Activated CD8-positive, alpha-beta T cell treated with anti-CD3 and anti-CD28 coated beads, Interleukin-2, amount 10 ng/mL, durations not matched to agents 7 days and 5 days (primary cell): ENCODE measurements at regions not wholly inside any gene's neighbourhood (a gene's known extent, or its start where the extent isn't known, plus 50 kb on each side); places are given as distances from the start of the nearest gene placed in this dataset.
"Not testable (repeated sequence)": the region's sequence is repeated elsewhere in the genome, so short reads cannot be mapped to it uniquely, and the experiment has no call there.

ENCODE experiments used
- ATAC-seq: fragments of 150-1000 bp; cut with Tn5 transposase; one replicate; pipeline ENCODE4 v1.10.0; 2021; ENCODE audit warnings: moderate library complexity
- CTCF ChIA-PET: fragments of 350-600 bp; sonication (Branson Sonifier 250); formaldehyde crosslinking; loops from one replicate; lab custom pipeline; 2021; ENCODE audit warnings: antibody characterized with exemption; lab: Charles Lee
- POLR2A ChIA-PET: fragments of 350-600 bp; sonication (Branson Sonifier 250); formaldehyde crosslinking; loops from one replicate; lab custom pipeline; 2021; ENCODE audit warnings: antibody characterized with exemption; lab: Charles Lee
- DNase-seq: peaks from one replicate; pipeline ENCODE4 v3.0.0-alpha.2; 2020
- H3K27ac Mint-ChIP-seq: one replicate; pipeline ENCODE4 v1.8.0; 2021; ENCODE audit warnings: mild to moderate bottlenecking, mixed read lengths
- H3K27me3 Mint-ChIP-seq: one replicate; pipeline ENCODE4 v1.8.0; 2021; ENCODE audit warnings: low read depth, mixed read lengths
- H3K36me3 Mint-ChIP-seq: one replicate; pipeline ENCODE4 v1.8.0; 2021; ENCODE audit warnings: low read depth, mixed read lengths
- H3K4me1 Mint-ChIP-seq: one replicate; pipeline ENCODE4 v1.8.0; 2021; ENCODE audit warnings: low read depth, mixed read lengths
- H3K4me3 Mint-ChIP-seq: one replicate; pipeline ENCODE4 v1.8.0; 2021; ENCODE audit warnings: mild to moderate bottlenecking, mixed read lengths
- H3K9me3 Mint-ChIP-seq: one replicate; pipeline ENCODE4 v1.8.0; 2022; ENCODE audit warnings: mixed read lengths; ENCODE audit not compliant: insufficient read depth

GRCh38 chr16:25601306-25601705 lies 90.5 kb upstream of the HS3ST4 start:
- H3K4me1 Mint-ChIP-seq, H3K27me3 Mint-ChIP-seq, H3K4me3 Mint-ChIP-seq, H3K27ac Mint-ChIP-seq, ATAC-seq, H3K36me3 Mint-ChIP-seq, CTCF ChIA-PET, H3K9me3 Mint-ChIP-seq, POLR2A ChIA-PET, DNase-seq: not testable (repeated sequence)

GRCh38 chr16:25596194-25596593 lies 95.6 kb upstream of the HS3ST4 start:
- Mint-ChIP-seq H3K4me3 (no peak overlapping the region), H3K4me1 (no peaks in the 10 kb centered on the region), H3K36me3 (no peaks in the 10 kb centered on the region), H3K27ac (no peak overlapping the region), H3K9me3 (no peaks in the 10 kb centered on the region), H3K27me3 (no peaks in the 10 kb centered on the region)
- CTCF ChIA-PET = no interaction called here
- ATAC-seq = no peak
- no peak for DNase-seq
- POLR2A ChIA-PET = interaction anchor here (0.6 to 0.7 kb wide), 2 partner anchors 12 to 125 kb away, joined by 3 to 4 read pairs; no protein-coding TSS in a partner anchor

- Mint-ChIP-seq H3K36me3 (no peaks in the 10 kb centered on the region), H3K4me3 (no peak overlapping the region), H3K27me3 (no peaks in the 10 kb centered on the region), H3K4me1 (no peaks in the 10 kb centered on the region), H3K27ac (no peak overlapping the region), H3K9me3 (no peaks in the 10 kb centered on the region)
- ChIA-PET POLR2A (no interaction called here), CTCF (no interaction called here)
- no peak for ATAC-seq
- no peak for DNase-seq
Measured at GRCh38 chr16:25593260-25593659, 98.5 kb upstream of the HS3ST4 start.

- H3K27me3 Mint-ChIP-seq = no peaks in the 10 kb centered on the region
- H3K9me3 Mint-ChIP-seq = no peaks in the 10 kb centered on the region
- CTCF ChIA-PET = no interaction called here
- DNase-seq = no peak
- no peaks in the 10 kb centered on the region for H3K36me3 Mint-ChIP-seq
- H3K4me1 Mint-ChIP-seq = no peaks in the 10 kb centered on the region
- no peak for ATAC-seq
- H3K27ac Mint-ChIP-seq = no peak overlapping the region
- H3K4me3 Mint-ChIP-seq = no peak overlapping the region
- POLR2A ChIA-PET = no interaction called here
Measured at GRCh38 chr16:25587783-25588182, 104.0 kb upstream of the HS3ST4 start.

GRCh38 chr16:25586826-25587225 lies 104.9 kb upstream of the HS3ST4 start:
- ATAC-seq (no peak), DNase-seq (no peak)
- ChIA-PET POLR2A (no interaction called here), CTCF (no interaction called here)
- Mint-ChIP-seq H3K36me3 (no peaks in the 10 kb centered on the region), H3K4me3 (no peak overlapping the region), H3K9me3 (no peaks in the 10 kb centered on the region), H3K4me1 (no peaks in the 10 kb centered on the region), H3K27ac (no peak overlapping the region), H3K27me3 (no peaks in the 10 kb centered on the region)

- POLR2A ChIA-PET = no interaction called here
- Mint-ChIP-seq H3K4me3 (no peak overlapping the region), H3K9me3 (no peaks in the 10 kb centered on the region)
Measured at GRCh38 chr16:25585526-25585925, 106.2 kb upstream of the HS3ST4 start.

GRCh38 chr16:25580041-25580440 lies 111.7 kb upstream of the HS3ST4 start:
- ChIA-PET CTCF (no interaction called here), POLR2A (no interaction called here)
- Mint-ChIP-seq H3K9me3 (no peaks in the 10 kb centered on the region), H3K36me3 (no peaks in the 10 kb centered on the region), H3K4me3 (no peak overlapping the region), H3K27me3 (no peaks in the 10 kb centered on the region), H3K4me1 (no peaks in the 10 kb centered on the region), H3K27ac (no peak overlapping the region)
- no peak for ATAC-seq
- DNase-seq = no peak

More at GRCh38 chr16:25585526-25585925, 106.2 kb upstream of the HS3ST4 start:
- Mint-ChIP-seq H3K27me3 (no peaks in the 10 kb centered on the region), H3K27ac (no peak overlapping the region), H3K36me3 (no peaks in the 10 kb centered on the region), H3K4me1 (no peaks in the 10 kb centered on the region)
- no peak for ATAC-seq
- CTCF ChIA-PET = no interaction called here
- no peak for DNase-seq

- Mint-ChIP-seq H3K4me3 (no peak overlapping the region), H3K27ac (no peak overlapping the region), H3K36me3 (no peaks in the 10 kb centered on the region), H3K9me3 (no peaks in the 10 kb centered on the region), H3K27me3 (no peaks in the 10 kb centered on the region), H3K4me1 (no peaks in the 10 kb centered on the region)
- no peak for ATAC-seq
- ChIA-PET CTCF (no interaction called here), POLR2A (no interaction called here)
- no peak for DNase-seq
Measured at GRCh38 chr16:25575363-25575762, 116.4 kb upstream of the HS3ST4 start.

- Mint-ChIP-seq H3K4me1 (no peaks in the 10 kb centered on the region), H3K27me3 (no peaks in the 10 kb centered on the region), H3K27ac (no peak overlapping the region), H3K36me3 (no peaks in the 10 kb centered on the region), H3K9me3 (no peaks in the 10 kb centered on the region), H3K4me3 (no peak overlapping the region)
- ATAC-seq (no peak), DNase-seq (no peak)
- ChIA-PET CTCF (no interaction called here), POLR2A (no interaction called here)
Measured at GRCh38 chr16:25571712-25572111, 120.0 kb upstream of the HS3ST4 start.

- no peaks in the 10 kb centered on the region for H3K9me3 Mint-ChIP-seq
- no peak overlapping the region for H3K27ac Mint-ChIP-seq
- ChIA-PET POLR2A (no interaction called here), CTCF (no interaction called here)
- no peaks in the 10 kb centered on the region for H3K4me1 Mint-ChIP-seq
- ATAC-seq = no peak
- no peak for DNase-seq
- no peak overlapping the region for H3K4me3 Mint-ChIP-seq
- no peaks in the 10 kb centered on the region for H3K36me3 Mint-ChIP-seq
- H3K27me3 Mint-ChIP-seq = no peaks in the 10 kb centered on the region
Measured at GRCh38 chr16:25570131-25570530, 121.6 kb upstream of the HS3ST4 start.

- Mint-ChIP-seq H3K27me3 (no peaks in the 10 kb centered on the region), H3K9me3 (no peaks in the 10 kb centered on the region), H3K36me3 (no peaks in the 10 kb centered on the region), H3K27ac (no peak overlapping the region), H3K4me3 (no peak overlapping the region), H3K4me1 (no peaks in the 10 kb centered on the region)
- ChIA-PET CTCF (no interaction called here), POLR2A (no interaction called here)
- ATAC-seq (no peak), DNase-seq (no peak)
Measured at GRCh38 chr16:25568991-25569390, 122.8 kb upstream of the HS3ST4 start.

GRCh38 chr16:25566183-25566582 lies 125.6 kb upstream of the HS3ST4 start:
- Mint-ChIP-seq H3K4me1 (no peaks in the 10 kb centered on the region), H3K27ac (no peak overlapping the region), H3K27me3 (no peaks in the 10 kb centered on the region), H3K9me3 (no peaks in the 10 kb centered on the region), H3K4me3 (no peak overlapping the region), H3K36me3 (no peaks in the 10 kb centered on the region)
- DNase-seq = no peak
- ChIA-PET POLR2A (no interaction called here), CTCF (no interaction called here)
- ATAC-seq = no peak

- DNase-seq = no peak
- Mint-ChIP-seq H3K9me3 (no peaks in the 10 kb centered on the region), H3K27ac (no peak overlapping the region), H3K4me1 (no peaks in the 10 kb centered on the region), H3K27me3 (no peaks in the 10 kb centered on the region), H3K36me3 (no peaks in the 10 kb centered on the region), H3K4me3 (no peak overlapping the region)
- ChIA-PET CTCF (no interaction called here), POLR2A (no interaction called here)
- no peak for ATAC-seq
Measured at GRCh38 chr16:25563700-25564099, 128.1 kb upstream of the HS3ST4 start.
